ENCODE measurements at regions not wholly inside any gene's neighbourhood (a gene's known extent, or its start where the extent isn't known, plus 50 kb on each side); places are given as distances from the start of the nearest gene placed in this dataset.

GRCh38 chr12:104888892-104889291, 69.2 kb downstream of the SLC41A2 start:
- no peak for ATAC-seq
- Mint-ChIP-seq H3K36me3 (ENCODE audit: low read depth) (peaks cover 7% of the 10 kb centered on the region; the same call in 2 of the 3 replicates), H3K9me3 (peaks cover 10% of the 10 kb centered on the region)

GRCh38 chr12:104888481-104888880, 69.6 kb downstream of the SLC41A2 start:
- Histone ChIP-seq H2AFZ (no peak overlapping the region), H3F3A (replicated peaks; ENCODE audit: low read depth) (no peaks in the 10 kb centered on the region), H4K20me1 (replicated peaks; ENCODE audit: insufficient read depth) (no peaks in the 10 kb centered on the region), H3K27me3 (ENCODE audit: insufficient read depth) (no peaks in the 10 kb centered on the region), H3K9me2 (ENCODE audit: insufficient read depth) (no peaks in the 10 kb centered on the region), H3K4me3 (no peak overlapping the region), H3K79me2 (replicated peaks; ENCODE audit: insufficient read depth) (no peaks in the 10 kb centered on the region), H3K27ac (ENCODE audit: low read depth) (no peak overlapping the region), H3K4me2 (no peak overlapping the region), H3K4me1 (ENCODE audit: insufficient read depth) (no peaks in the 10 kb centered on the region), H3K36me3 (ENCODE audit: insufficient read depth) (no peaks in the 10 kb centered on the region; the same call in 1 of the 2 replicates)
- ATAC-seq = no peak
- Mint-ChIP-seq H3K4me3 (no peak overlapping the region), H3K36me3 (ENCODE audit: low read depth) (peaks cover 7% of the 10 kb centered on the region; the same call in 2 of the 3 replicates), H3K27me3 (ENCODE audit: insufficient read depth, low read depth, poor library complexity) (peaks cover 2% of the 10 kb centered on the region), H3K4me1 (no peaks in the 10 kb centered on the region), H3K9me3 (peaks cover 14% of the 10 kb centered on the region), H3K27ac (no peak overlapping the region)
- no peak for DNase-seq (ENCODE audit: low spot score)
- no peak for TF ChIP-seq EZH2phosphoT487 (IDR thresholded peaks at IDR 0.05; ENCODE audit: unreplicated experiment)
- TF ChIP-seq POLR2AphosphoS5 (IDR thresholded peaks at IDR 0.05; ENCODE audit: low read depth) = no peak

More at GRCh38 chr12:104888892-104889291, 69.2 kb downstream of the SLC41A2 start:
- TF ChIP-seq ZNF331 (CRISPR knock-in tag; IDR thresholded peaks at IDR 0.05; ENCODE audit: low read depth) (no peak), CREB1 (CRISPR knock-in tag; IDR thresholded peaks at IDR 0.05; ENCODE audit: low read depth) (no peak), REST (IDR thresholded peaks at IDR 0.05; ENCODE audit: unreplicated experiment) (no peak), POLR2AphosphoS5 (IDR thresholded peaks at IDR 0.05; ENCODE audit: low read depth) (no peak), ETS1 (IDR thresholded peaks at IDR 0.05) (no peak), NANOG (IDR thresholded peaks at IDR 0.05; ENCODE audit: borderline replicate concordance) (no peak)
- no peak overlapping the region for H3K27ac Mint-ChIP-seq
- H3K27me3 Mint-ChIP-seq (ENCODE audit: insufficient read depth, low read depth, poor library complexity) = peaks cover 2% of the 10 kb centered on the region
- no peak overlapping the region for H2AFZ ChIP-seq
- no peaks in the 10 kb centered on the region for H4K20me1 ChIP-seq (replicated peaks; ENCODE audit: insufficient read depth)
- no peak for DNase-seq (ENCODE audit: low spot score)
- no peaks in the 10 kb centered on the region for H3K79me2 ChIP-seq (replicated peaks; ENCODE audit: insufficient read depth)
- no peak overlapping the region for H3K4me2 ChIP-seq
- no peak overlapping the region for H3K27ac ChIP-seq (ENCODE audit: low read depth)
- no peaks in the 10 kb centered on the region for H3K4me1 Mint-ChIP-seq
- H3K4me3 Mint-ChIP-seq = no peak overlapping the region
- no peaks in the 10 kb centered on the region for H3F3A ChIP-seq (replicated peaks; ENCODE audit: low read depth)
- H3K36me3 ChIP-seq (ENCODE audit: insufficient read depth) = no peaks in the 10 kb centered on the region; the same call in 1 of the 2 replicates
- no peaks in the 10 kb centered on the region for H3K4me1 ChIP-seq (ENCODE audit: insufficient read depth)
- H3K4me3 ChIP-seq = no peak overlapping the region
- H3K27me3 ChIP-seq (ENCODE audit: insufficient read depth) = no peaks in the 10 kb centered on the region
- no peaks in the 10 kb centered on the region for H3K9me2 ChIP-seq (ENCODE audit: insufficient read depth)

Measured in GM23338 (cell line).